ENCODE measurements at regions not wholly inside any gene's neighbourhood (a gene's known extent, or its start where the extent isn't known, plus 50 kb on each side); places are given as distances from the start of the nearest gene placed in this dataset.

DNA sequence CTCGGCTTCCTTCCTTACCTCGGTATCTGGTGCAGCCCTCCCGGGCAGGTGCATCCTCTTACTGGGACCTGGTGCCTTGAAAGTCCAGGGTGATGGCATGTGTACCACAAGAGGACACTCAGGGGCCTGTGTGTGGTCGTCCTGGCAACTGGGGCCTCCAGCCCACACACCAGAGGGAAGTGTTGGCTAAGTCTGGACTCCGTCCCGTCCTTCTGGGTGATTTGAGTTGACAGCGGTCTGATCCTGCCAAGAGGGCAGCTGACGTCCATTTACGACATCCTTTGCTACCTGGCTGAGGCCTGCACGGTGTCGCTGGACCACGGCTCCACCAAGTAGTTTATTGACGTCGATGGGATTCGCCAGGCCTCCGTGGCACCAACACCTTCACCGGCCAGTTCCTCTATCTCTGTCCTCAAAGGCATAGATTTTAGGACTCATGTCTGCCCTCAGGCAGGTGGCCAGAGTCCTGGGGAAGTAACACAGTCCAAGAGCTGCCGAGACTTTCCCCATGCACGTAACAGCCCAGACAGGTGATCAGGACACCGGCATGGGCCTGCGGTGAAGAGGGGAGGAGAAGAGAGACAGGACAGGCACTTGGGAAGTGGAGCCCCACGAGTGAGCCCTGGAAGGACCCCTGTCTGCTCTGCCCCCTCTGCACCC, 186.0 kb upstream of the HDAC4 start:
- DNase-seq (ENCODE audit: extremely low read depth, low read depth): no peak

DNA sequence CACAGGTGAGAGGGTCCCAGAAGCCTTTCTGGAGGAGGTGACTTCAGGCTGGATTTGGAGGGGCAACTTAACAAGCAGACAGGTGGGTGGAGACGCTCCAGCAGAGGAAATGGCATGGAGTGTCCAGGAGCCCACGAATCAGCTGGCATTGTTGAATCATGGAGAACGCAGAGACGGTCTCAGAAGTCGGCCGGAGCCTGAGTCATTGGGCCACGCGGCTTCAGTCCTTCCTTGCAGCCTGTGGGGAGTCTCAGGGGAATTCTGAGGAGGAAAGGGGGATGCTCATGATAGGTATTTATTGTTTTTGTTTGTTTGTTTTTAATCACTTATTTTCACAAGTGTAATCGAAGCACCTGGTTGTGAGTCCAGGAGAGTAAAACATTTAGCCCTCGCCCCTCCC, 184.6 kb upstream of the HDAC4 start:
- DNase-seq (ENCODE audit: extremely low read depth, low read depth): no peak

DNA sequence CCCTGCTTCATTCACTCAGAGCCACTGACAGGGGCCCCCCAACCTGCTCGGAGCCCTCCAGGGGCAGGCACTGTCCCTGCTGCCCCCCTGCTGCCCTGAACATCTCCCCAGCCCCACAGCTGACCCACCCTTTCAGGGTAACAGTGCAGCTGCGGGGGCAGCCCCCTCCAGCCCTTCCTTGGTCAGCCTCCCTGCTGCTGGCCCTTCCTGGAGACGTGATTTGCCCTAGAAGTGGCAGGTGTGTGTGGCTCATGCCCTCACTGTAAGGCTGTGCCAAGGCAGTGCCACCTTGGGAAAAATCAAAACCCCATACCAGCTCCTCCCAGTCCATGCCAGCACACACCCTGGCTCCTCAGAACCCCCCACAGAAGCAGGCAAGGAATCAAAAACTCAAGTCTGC, 184.2 kb upstream of the HDAC4 start:
- DNase-seq (ENCODE audit: extremely low read depth, low read depth): no peak

DNA sequence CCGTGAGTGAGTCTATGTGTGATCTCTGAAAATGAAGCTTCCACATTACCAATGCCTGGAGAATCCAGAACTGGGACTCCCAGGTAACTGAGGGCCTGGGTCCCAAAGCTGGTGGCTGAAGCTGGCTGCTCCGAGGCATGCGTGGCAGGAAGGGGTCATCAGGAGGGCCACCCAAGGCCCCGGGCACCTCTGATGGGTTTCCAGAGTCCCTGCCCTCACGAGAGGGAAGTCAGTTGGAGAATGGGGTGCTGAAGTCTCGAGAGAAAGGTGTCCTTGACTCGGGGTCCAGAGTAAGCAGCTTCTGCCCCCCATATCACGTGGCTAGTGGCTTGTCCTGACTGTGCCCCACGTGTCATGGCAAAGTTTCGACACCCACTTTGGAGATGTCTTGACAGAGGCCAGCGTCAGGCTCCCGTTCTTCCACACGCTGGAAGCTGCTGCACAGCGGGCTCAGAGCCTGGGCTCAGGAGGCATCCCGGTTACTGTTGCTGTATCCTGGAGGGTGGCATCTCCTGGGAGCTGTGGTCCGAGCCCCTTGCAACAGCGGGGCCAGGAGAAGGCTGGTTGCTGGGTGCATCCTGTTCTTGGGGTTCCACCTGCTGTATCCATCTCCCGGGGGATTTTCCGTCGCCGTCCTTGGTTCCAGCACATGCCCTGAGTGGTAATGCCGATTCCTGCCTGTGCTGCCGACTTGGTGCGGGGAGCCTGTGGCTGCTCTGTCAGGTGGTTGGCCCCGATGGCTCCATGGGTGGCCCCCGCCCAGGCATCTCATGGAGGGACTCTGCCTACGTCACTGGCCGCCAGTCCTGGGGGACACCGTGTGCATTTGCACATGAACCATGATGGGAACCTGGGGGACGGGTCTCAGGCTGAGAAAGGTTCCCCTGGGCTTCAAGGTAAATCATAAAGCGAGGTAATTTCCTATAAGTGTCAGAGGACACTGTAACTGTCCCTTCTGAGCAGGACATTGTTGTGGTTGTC, 183.3 kb upstream of the HDAC4 start:
- DNase-seq (ENCODE audit: extremely low read depth, low read depth): no peak

DNA sequence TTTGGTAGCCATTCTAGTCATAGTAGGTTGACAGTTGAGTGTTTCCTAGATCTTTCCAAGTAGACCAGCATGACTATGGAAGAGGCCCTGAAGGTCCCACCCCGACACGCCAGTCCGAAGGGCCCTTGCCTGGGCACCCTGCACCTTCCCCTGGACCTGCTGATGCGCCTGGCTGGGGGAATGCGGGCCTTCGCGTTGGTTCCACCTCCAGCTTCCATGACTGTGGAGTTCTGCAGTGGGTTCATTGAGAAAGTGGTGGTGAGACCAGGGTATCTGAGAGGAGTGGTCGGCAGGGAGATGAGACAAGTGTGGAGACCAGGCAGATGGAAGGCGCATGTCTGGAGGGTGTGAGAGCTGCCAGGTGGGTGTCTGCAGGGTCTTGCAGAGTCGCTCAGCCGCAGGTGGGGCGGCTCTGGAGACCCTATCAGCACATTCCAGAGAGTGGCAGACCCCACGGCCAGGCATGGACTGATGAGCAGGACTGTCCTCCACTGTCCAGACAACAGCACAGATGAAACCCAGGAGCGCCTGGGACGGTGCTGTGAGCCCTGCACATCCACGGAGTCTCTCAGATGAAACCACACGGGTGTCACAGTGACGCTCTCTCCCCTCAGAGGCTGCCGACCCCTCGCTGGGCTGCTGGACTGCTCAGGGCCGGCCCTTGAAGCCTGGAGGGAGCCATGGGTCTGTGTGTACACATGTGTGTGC, 182.5 kb upstream of the HDAC4 start:
- DNase-seq (ENCODE audit: extremely low read depth, low read depth): no peak

DNA sequence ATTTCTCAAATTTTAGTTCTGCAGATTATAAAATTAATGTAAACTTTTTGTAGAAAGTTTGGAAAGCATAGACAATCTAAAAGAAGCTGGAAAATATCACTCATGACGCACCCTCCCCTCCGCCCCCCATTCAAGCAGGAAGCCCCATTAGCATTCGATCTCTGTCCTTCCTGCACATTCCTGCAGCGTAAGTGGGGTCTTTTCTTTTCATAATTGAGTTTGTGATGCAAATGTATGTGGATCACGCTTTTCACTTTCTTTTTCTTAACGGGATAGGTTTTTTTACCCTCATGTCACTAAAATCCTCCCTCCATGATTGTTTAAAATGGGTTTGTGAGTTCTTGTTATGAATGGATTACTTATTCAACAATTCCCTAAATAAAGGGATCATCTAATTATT, 181.7 kb upstream of the HDAC4 start:
- DNase-seq (ENCODE audit: extremely low read depth, low read depth): no peak

DNA sequence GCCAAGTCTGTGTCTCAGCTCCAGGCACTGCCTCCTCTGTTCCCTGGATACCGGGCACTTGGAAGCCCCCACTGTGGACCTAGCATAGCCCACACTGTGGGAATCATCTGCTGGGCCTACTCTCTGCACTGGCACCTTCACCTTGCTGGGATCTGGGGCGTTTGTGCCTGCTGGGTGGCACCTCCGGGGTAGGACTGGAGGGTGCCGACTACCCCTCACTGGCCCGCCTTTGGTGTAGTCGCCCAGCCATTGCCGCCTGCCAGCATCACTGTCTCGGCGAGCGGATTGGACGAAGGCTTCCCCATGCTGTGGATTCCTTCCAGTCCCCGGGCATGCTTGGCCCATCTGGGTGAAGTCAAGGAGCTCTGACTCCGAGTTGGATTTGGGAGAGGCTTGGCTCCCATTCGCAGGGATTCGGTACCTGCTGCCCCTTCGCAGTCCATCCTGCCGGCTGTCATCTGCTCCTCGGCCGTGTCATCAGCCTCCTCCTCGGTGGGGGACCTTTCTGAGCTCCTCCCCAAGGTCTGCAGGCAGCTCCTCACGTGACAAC, 180.6 kb upstream of the HDAC4 start:
- no peak for DNase-seq (ENCODE audit: extremely low read depth, low read depth)

DNA sequence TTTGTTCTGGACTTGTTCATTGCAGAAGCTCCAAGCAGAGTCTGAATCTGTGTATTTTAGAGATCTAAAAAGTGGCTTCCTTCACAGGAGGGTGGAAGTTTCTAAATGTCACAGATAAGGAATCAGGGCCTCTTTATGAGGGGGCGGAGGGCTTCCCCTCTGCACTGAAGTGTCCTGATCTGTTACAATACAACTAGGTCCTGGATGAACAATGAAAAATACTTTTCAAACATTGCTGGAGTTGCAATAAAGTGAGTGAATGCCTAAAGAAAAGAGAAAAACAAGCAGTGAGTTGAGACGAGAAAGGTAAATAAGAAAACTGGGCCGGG, 179.3 kb upstream of the HDAC4 start:
- DNase-seq (ENCODE audit: extremely low read depth, low read depth): no peak

DNA sequence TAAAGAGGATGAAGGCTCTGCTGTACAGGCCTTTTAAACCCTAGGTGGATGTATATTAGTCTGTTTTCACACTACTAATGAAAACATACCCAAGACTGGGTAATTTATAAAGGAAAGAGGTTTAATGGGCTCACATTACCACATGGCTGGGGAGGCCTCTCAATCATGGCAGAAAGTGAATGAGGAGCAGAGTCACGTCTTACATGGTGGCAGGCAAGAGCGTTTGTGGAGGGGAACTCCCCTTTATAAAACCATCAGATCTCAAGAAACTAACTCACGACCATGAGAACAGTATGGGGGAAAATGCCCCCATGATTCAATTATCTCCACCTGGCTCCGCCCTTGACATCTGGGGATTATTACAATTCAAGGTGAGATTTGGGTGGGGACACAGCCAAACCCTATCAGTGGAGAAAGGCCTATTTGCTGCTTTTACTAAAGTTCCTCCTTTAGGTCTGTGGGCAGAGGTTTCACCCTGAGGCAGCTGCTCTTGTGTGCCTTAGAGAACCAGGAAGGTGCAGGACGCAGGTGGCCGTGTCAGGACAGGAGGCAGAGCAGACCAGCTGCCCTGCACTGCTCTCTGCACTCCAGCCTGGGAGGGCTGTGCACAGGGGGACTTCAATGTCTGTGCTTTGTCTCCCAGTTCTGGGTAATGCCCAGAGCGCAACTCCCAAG, 178.8 kb upstream of the HDAC4 start:
- DNase-seq (ENCODE audit: extremely low read depth, low read depth): no peak

DNA sequence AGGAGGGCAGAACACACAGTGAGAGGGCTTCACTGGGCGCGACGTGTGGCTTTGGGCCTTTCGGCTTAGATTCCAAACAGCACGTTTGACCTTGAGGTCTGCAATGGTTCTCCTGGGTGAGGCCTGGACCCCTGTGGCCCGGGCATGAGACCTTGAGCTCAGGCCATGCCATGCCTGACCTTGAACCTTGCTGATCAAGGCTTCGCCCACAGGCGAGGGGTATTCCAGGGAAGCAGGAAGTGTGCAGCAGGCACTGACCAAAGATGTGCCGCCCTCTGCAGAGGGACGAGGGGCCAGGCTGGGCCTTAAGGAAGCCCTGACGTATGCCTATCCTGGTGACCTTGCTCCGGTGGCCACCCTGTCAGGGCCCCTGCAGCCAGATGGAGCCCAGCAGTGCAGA, 178.3 kb upstream of the HDAC4 start:
- DNase-seq (ENCODE audit: extremely low read depth, low read depth): no peak

DNA sequence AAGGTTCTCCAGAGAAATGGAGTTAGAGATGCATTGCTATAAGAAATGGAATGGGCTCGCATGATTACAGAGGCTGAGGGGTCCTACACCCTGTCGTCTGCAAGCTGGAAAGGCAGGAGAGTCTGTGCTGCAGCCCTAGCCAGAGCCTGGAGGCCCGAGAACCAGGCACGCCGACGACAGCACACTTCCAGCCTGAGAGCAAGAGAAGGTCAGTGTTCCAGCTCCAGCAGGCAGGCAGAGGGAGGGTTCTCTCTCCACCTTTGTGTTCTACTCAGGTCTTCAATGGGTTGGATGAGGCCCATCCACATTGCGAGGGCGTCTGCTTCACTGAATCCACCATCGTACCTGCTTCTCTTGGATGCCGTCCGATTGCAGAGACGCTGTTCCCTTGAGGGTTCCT, 177.6 kb upstream of the HDAC4 start:
- no peak for DNase-seq (ENCODE audit: extremely low read depth, low read depth)

DNA sequence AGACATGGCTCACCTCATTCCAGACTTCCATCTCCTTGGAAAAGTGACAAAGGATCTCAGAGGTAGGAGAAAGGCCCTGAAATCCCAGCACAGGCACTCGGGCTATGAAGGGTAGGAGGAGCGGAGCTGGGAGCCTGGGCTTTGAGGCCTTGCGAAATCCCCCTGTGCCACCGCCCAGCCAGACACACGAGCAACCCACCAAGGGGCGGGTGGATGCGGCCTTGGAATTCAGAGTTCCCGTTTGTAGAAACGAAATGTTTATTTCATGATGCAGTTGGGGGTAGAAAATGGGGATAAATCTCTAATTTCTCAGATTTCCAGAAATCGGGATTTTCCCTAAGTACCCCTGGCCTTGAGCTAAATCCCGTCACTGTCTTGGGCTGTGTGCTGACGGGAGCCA, 177.1 kb upstream of the HDAC4 start:
- DNase-seq (ENCODE audit: extremely low read depth, low read depth): no peak

DNA sequence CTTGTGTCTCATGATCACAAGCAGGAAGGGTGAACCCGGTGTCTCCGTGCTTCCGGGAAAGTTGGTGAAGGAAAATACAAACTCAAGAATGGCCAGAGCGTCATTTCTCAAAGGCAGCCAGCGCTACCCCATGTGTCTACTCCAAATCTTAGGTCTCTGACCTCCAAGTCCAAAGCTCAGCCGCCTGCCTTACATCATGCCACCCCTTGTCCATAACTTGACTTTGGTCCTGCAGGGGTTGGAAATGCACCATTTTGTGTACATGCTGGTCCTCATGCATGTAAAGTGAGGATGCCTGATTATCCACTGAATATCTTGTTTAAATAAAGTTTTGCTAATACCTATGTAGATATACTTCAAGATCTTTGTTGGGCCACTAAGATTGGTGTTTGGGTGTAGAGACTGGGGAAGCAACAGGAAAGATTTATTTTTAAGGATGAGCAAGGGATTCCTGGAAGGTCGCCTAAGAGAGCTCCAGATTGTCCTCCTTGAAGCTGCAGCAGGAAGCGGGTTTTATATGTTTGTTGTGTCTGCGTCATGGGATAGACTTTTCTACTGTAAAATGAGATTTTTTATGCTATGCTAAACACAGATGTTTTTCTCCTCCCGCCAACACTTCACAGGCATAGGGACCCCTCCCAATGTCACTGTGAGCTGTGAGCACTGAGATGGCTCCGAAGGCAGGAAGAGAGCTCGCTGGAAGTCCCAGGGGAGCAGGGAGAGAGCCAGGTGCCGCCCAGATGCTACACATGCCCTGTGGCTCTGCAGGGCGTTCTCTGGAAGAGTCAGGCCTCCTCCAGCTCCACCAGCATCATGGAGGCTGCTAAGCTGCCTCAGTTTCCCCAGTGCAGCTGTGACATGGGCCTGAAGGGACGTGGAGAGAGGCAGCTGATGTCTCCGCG, 176.2 kb upstream of the HDAC4 start:
- DNase-seq (ENCODE audit: extremely low read depth, low read depth): no peak

DNA sequence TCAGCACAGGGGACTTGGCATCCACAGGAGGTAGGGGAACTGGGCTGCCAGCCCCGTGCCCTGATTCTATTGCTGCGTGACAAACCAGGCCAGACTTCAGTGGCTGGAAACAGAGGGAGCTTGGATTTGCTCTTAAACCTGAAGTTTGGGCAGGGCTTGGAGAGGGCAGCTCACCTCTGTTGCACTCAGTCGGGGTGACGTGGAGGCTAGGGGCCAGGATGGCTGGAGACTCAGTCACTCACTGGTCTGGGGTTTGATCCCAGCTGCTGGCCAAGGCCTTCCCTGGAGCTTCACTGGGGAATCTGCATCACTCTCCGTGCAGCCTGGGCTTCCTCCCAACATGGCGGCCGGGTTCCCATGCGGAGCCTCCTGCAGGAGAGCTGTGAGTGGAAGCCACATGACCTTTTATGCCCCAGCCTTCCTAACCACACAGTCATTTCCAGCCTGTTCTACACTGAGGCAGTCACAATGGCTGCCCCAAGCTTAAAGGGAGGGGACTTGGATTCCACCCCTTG, 175.2 kb upstream of the HDAC4 start:
- no peak for DNase-seq (ENCODE audit: extremely low read depth, low read depth)

DNA sequence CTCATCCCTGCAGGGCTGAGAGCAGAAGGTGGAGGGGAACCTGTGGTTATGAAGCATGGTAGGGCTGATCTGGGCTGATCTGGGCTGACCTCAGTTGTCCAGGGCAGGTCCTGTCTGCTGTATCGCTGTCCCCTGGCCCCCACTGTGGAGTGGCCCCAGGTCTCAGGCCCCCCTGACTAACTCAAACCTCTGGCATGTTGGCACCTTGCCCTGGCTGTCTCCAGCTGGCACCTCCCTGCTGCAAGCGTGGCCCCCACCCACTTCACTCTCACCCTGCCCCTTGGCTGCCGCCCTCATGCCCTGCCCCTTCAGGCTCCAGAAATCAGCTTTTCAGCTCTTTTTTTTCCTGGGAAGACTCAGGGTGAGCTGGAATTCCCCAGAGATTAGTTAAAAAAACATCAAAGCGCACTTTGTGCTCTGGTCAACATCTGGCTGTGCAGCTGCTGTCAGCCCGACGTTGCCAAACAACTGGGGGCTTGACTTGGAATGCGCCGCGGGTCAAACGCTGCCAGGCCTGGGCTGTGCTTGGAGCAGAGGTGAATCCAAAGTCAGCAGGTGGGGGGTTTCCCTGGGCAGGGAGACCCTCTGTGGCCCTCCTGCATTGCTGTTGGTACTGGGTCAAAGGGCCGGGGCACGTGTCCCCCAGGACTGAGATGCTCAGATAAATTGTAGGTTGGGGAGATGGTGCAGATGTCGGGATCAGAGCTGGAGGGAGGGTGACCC, 173.8 kb upstream of the HDAC4 start:
- DNase-seq (ENCODE audit: extremely low read depth, low read depth): no peak

DNA sequence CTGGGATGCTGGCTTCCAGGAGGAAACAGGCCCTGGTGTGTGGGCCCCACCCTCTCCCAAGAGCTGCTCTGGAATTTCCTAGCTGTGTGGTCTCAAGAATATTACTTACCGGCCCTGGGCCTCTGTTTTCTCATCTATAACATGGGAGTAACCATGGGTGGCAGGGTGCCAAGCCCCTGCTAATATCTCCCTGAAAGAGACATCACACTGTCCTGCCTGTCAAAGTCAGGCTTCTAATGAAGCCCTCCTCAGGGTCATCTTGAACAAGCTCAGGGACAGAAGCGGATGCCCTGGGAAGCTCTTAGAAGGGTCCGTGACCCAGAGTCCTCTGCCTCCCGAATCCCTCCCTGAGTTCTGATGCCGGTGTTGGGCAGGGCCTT, 173.2 kb upstream of the HDAC4 start:
- DNase-seq (ENCODE audit: extremely low read depth, low read depth): no peak

DNA sequence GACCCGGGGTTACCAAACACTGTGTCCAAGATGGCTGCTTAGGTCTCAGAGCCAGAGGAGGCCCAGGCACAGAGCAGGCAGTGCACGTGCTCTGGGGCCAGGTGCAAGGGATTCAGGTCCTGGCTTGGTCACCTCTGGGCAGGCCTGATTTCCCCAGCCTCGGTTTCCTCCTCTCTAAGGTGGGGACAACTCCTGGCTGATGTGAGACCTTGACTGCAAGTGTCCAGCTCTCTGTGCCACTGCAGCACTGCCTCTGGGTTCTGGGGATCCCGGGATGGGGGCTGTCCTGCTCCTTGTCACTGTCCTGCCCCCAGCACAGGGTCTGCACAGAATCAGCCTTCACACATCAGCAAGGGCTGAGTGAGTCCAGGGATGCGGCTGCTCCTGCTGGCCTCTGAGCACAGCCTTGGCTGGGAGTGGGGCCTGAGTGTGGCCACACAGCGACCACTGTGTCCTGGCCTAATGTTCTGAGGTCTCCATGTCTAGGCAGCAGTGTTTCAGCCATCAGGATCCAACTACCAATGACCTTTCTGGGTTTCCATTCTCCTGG, 170.2 kb upstream of the HDAC4 start:
- no peak for DNase-seq (ENCODE audit: extremely low read depth, low read depth)

DNA sequence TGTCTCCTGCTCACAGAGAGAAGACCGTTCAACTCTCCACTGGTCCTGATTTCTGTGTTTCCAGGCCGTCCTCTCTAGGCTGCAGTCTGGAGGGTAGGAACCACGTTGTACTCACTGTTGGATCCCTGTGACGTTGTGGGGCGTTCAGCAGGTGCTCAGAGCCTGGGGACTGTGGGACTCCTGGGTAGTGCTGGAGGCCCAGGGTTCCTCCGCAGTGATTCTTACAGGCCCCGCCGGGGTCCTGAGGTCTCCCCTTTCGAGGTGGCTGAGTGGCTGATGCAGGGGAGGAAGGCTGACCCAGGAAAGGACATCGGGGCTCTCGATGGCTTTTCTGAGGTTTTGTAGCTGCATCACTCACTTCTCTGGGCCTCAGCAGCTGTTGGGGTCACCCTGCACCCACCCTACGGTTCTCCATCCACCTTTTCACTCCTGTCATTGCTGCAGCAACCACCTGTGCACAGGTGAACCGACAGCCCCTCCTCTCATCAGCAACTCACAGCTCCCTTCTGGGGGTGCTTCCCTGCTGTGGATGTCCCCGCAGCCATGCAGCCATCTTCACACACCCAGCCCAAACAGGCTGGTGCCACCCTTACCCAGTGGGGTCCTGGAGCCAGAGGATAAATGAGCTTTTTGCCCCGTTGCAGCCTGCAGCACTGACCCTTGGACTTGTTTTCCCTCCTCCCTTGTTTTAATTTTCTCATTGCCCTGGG, 169.6 kb upstream of the HDAC4 start:
- DNase-seq (ENCODE audit: extremely low read depth, low read depth): no peak
